ENCODE measurements at regions not wholly inside any gene's neighbourhood (a gene's known extent, or its start where the extent isn't known, plus 50 kb on each side); places are given as distances from the start of the nearest gene placed in this dataset.
"Not testable (repeated sequence)": the region's sequence is repeated elsewhere in the genome, so short reads cannot be mapped to it uniquely, and the experiment has no call there.

GRCh38 chr3:187850258-187850921 lies 105.1 kb upstream of the BCL6 start:
- no peak for DNase-seq (ENCODE audit: low read depth in 1 of 2, low spot score in 1 of 2)

GRCh38 chr3:187852842-187853730 lies 107.8 kb upstream of the BCL6 start:
- DNase-seq (ENCODE audit: low read depth in 1 of 2, low spot score in 1 of 2) = no peak

- no peak for DNase-seq (ENCODE audit: low read depth in 1 of 2, low spot score in 1 of 2)
Measured at GRCh38 chr3:187855131-187855530, 109.9 kb upstream of the BCL6 start.

GRCh38 chr3:187856555-187856954 lies 111.3 kb upstream of the BCL6 start:
- no peak for DNase-seq (ENCODE audit: low read depth in 1 of 2, low spot score in 1 of 2)

GRCh38 chr3:187858041-187858440 lies 112.8 kb upstream of the BCL6 start:
- no peak for DNase-seq (ENCODE audit: low read depth in 1 of 2, low spot score in 1 of 2)

GRCh38 chr3:187858711-187859110 lies 113.4 kb upstream of the BCL6 start:
- DNase-seq (ENCODE audit: low read depth in 1 of 2, low spot score in 1 of 2) = no peak

GRCh38 chr3:187862701-187863277 lies 117.5 kb upstream of the BCL6 start:
- DNase-seq (ENCODE audit: low read depth in 1 of 2, low spot score in 1 of 2) = not testable (repeated sequence)

- no peak for DNase-seq (ENCODE audit: low read depth in 1 of 2, low spot score in 1 of 2)
Measured at GRCh38 chr3:187870360-187871203, 125.3 kb upstream of the BCL6 start.

GRCh38 chr3:187871204-187871591 lies 125.9 kb upstream of the BCL6 start:
- DNase-seq (ENCODE audit: low read depth in 1 of 2, low spot score in 1 of 2) = no peak

- DNase-seq (ENCODE audit: low read depth in 1 of 2, low spot score in 1 of 2) = no peak
Measured at GRCh38 chr3:187871848-187872247, 126.6 kb upstream of the BCL6 start.

GRCh38 chr3:187873843-187874242 lies 128.6 kb upstream of the BCL6 start:
- DNase-seq (ENCODE audit: low read depth in 1 of 2, low spot score in 1 of 2) = no peak

- DNase-seq (ENCODE audit: low read depth in 1 of 2, low spot score in 1 of 2) = no peak
Measured at GRCh38 chr3:187875863-187876262, 130.6 kb upstream of the BCL6 start.

GRCh38 chr3:187878772-187879518 lies 133.7 kb upstream of the BCL6 start:
- DNase-seq (ENCODE audit: low read depth in 1 of 2, low spot score in 1 of 2) = no peak

GRCh38 chr3:187880441-187880840 lies 135.2 kb upstream of the BCL6 start:
- no peak for DNase-seq (ENCODE audit: low read depth in 1 of 2, low spot score in 1 of 2)

GRCh38 chr3:187880851-187881250 lies 135.6 kb upstream of the BCL6 start:
- DNase-seq (ENCODE audit: low read depth in 1 of 2, low spot score in 1 of 2) = no peak

- DNase-seq (ENCODE audit: low read depth in 1 of 2, low spot score in 1 of 2) = no peak
Measured at GRCh38 chr3:187888701-187889100, 143.4 kb upstream of the BCL6 start.

- no peak for DNase-seq (ENCODE audit: low read depth in 1 of 2, low spot score in 1 of 2)
Measured at GRCh38 chr3:187889106-187889505, 143.8 kb upstream of the BCL6 start.

- no peak for DNase-seq (ENCODE audit: low read depth in 1 of 2, low spot score in 1 of 2)
Measured at GRCh38 chr3:187889601-187890404, 144.5 kb upstream of the BCL6 start.

- not testable (repeated sequence) for DNase-seq (ENCODE audit: low read depth in 1 of 2, low spot score in 1 of 2)
Measured at GRCh38 chr3:187890405-187890752, 145.1 kb upstream of the BCL6 start.

GRCh38 chr3:187896646-187897045 lies 151.4 kb upstream of the BCL6 start:
- DNase-seq (ENCODE audit: low read depth in 1 of 2, low spot score in 1 of 2) = no peak

All from activated CD4-positive, alpha-beta T cell treated with anti-CD3 and anti-CD28 coated beads, Interleukin-2, amount 50 U/mL, for 24 hours (primary cell).